ENCODE measurements at regions not wholly inside any gene's neighbourhood (a gene's known extent, or its start where the extent isn't known, plus 50 kb on each side); places are given as distances from the start of the nearest gene placed in this dataset.

DNA sequence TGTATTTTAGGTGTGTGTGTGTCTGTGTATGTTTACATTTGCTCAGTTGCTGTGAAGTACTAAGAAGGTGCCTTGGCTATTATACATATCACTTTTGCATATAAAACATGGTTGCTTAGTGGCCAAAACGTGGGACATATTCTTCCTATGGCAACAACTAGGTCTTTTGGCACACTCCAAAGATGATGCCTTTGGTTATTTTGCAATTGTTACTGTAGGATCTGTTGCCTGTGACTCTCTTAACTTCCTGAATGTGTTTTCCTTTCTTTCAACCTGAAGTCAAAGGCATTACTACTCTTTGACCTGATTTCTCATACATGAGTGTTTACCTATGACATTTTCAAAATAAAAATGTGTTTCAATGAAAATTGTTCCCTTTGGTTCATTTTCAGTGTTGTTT is 160.5 kb downstream of the UBE2E3 start:
- no peaks in the 10 kb centered on the region for H3K4me1 ChIP-seq (ENCODE audit: control insufficient read depth in 1 of 2, insufficient read depth in 2 of 2, low read length in 2 of 2)
- H2AFZ ChIP-seq (ENCODE audit: insufficient read depth, low read length, poor library complexity): no peak overlapping the region
- no CpG with 5 or more reads among the region's 1 CpG for WGBS (ENCODE audit: extremely low coverage, insufficient coverage, insufficient read length)
- no peaks in the 10 kb centered on the region for H3K27me3 ChIP-seq (ENCODE audit: insufficient read depth, low read length)
- H3K4ac ChIP-seq (ENCODE audit: low read depth, low read length): no peak overlapping the region
- no peak overlapping the region for H2BK12ac ChIP-seq (ENCODE audit: low read length)
- no peak overlapping the region for H3K14ac ChIP-seq (ENCODE audit: low read length)
- H3K4me3 ChIP-seq (ENCODE audit: low read depth, low read length): no peak overlapping the region
- no peak overlapping the region for H3K27ac ChIP-seq (ENCODE audit: low read depth, low read length)
- H3K18ac ChIP-seq (ENCODE audit: low read length): no peak overlapping the region
- no peak overlapping the region for H2BK5ac ChIP-seq (ENCODE audit: low read depth, low read length, poor library complexity)
- no peak overlapping the region for H4K91ac ChIP-seq (ENCODE audit: low read depth, low read length)
- H2AK5ac ChIP-seq (ENCODE audit: low read length): no peak overlapping the region
- no peaks in the 10 kb centered on the region for H3K79me2 ChIP-seq (ENCODE audit: control insufficient read depth, insufficient read depth, low read length, poor library complexity)
- H3K9ac ChIP-seq (ENCODE audit: low read length): no peak overlapping the region
- no peak overlapping the region for H4K12ac ChIP-seq (ENCODE audit: low read depth, low read length)
- no peak overlapping the region for H4K8ac ChIP-seq (ENCODE audit: low read depth, low read length)
- H3K79me1 ChIP-seq (ENCODE audit: low read length): no peaks in the 10 kb centered on the region
- DNase-seq: no peak
- H3K36me3 ChIP-seq (ENCODE audit: control insufficient read depth in 1 of 2, insufficient read depth in 2 of 2, low read length in 2 of 2): no peaks in the 10 kb centered on the region
- no peak overlapping the region for H3K23ac ChIP-seq (ENCODE audit: low read length)
- no peak overlapping the region for H2BK120ac ChIP-seq (ENCODE audit: insufficient read depth, low read length, poor library complexity)
- H3K4me2 ChIP-seq (ENCODE audit: low read length): no peak overlapping the region
- H3K9me3 ChIP-seq (ENCODE audit: insufficient read depth, low read depth, low read length): no peaks in the 10 kb centered on the region

DNA sequence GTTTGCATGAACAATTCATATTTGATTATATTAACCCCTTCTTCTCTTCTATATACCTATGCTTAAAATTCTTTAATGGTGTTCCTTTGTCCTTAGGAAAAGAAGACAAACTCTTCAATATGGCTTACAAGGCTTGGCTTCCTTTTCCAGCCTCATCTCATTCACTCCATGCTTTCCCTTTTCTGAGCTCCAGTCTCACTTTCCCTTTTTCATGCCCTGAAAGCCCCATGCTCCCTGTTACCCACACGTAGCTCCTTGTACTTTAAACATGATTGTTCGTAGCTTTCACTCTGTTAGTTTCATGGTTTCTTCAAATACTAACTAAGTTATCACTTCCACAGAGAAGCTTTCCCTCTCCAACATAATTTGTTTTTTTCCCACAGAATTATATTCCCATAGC is 161.3 kb downstream of the UBE2E3 start:
- no peak overlapping the region for H4K12ac ChIP-seq (ENCODE audit: low read depth, low read length)
- no peak overlapping the region for H3K14ac ChIP-seq (ENCODE audit: low read length)
- H3K79me1 ChIP-seq (ENCODE audit: low read length): no peaks in the 10 kb centered on the region
- H3K27me3 ChIP-seq (ENCODE audit: insufficient read depth, low read length): no peaks in the 10 kb centered on the region
- no peak overlapping the region for H2AK5ac ChIP-seq (ENCODE audit: low read length)
- no peak overlapping the region for H2BK5ac ChIP-seq (ENCODE audit: low read depth, low read length, poor library complexity)
- no peak overlapping the region for H3K4me3 ChIP-seq (ENCODE audit: low read depth, low read length)
- H2BK120ac ChIP-seq (ENCODE audit: insufficient read depth, low read length, poor library complexity): no peak overlapping the region
- no peaks in the 10 kb centered on the region for H3K36me3 ChIP-seq (ENCODE audit: control insufficient read depth in 1 of 2, insufficient read depth in 2 of 2, low read length in 2 of 2)
- DNase-seq: no peak
- no peaks in the 10 kb centered on the region for H3K4me1 ChIP-seq (ENCODE audit: control insufficient read depth in 1 of 2, insufficient read depth in 2 of 2, low read length in 2 of 2)
- H2AFZ ChIP-seq (ENCODE audit: insufficient read depth, low read length, poor library complexity): no peak overlapping the region
- H2BK12ac ChIP-seq (ENCODE audit: low read length): no peak overlapping the region
- H3K23ac ChIP-seq (ENCODE audit: low read length): no peak overlapping the region
- no peaks in the 10 kb centered on the region for H3K9me3 ChIP-seq (ENCODE audit: insufficient read depth, low read depth, low read length)
- no peak overlapping the region for H3K27ac ChIP-seq (ENCODE audit: low read depth, low read length)
- no peak overlapping the region for H3K4me2 ChIP-seq (ENCODE audit: low read length)
- H4K91ac ChIP-seq (ENCODE audit: low read depth, low read length): no peak overlapping the region
- WGBS (ENCODE audit: extremely low coverage, insufficient coverage, insufficient read length): no CpG with 5 or more reads among the region's 2 CpGs
- no peak overlapping the region for H4K8ac ChIP-seq (ENCODE audit: low read depth, low read length)
- H3K4ac ChIP-seq (ENCODE audit: low read depth, low read length): no peak overlapping the region
- H3K18ac ChIP-seq (ENCODE audit: low read length): no peak overlapping the region
- H3K79me2 ChIP-seq (ENCODE audit: control insufficient read depth, insufficient read depth, low read length, poor library complexity): no peaks in the 10 kb centered on the region
- H3K9ac ChIP-seq (ENCODE audit: low read length): no peak overlapping the region

DNA sequence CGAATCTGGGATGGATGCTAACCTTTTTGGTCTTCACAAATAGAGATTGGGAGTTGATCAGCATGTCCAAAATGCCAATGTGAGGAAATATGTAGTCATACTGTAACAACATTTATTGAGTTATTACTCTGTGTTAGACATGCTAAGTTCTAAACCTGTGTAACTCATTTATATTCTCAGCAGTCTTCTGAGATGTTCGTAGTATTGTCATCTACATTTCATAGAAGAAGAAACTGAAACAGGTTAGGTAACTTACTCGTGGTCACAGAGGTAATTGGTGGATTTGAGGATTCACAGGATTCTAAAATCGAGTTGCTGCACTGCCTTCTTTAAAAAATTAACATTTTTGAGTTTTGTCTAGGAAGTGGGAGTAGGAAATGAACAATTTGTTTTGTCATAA is 162.1 kb downstream of the UBE2E3 start:
- Histone ChIP-seq H4K12ac (ENCODE audit: low read depth, low read length) (no peak overlapping the region), H3K27me3 (ENCODE audit: insufficient read depth, low read length) (no peaks in the 10 kb centered on the region), H3K4me3 (ENCODE audit: low read depth, low read length) (no peak overlapping the region), H4K91ac (ENCODE audit: low read depth, low read length) (no peak overlapping the region), H3K4me1 (ENCODE audit: control insufficient read depth in 1 of 2, insufficient read depth in 2 of 2, low read length in 2 of 2) (no peaks in the 10 kb centered on the region), H3K9ac (ENCODE audit: low read length) (no peak overlapping the region), H3K79me1 (ENCODE audit: low read length) (no peaks in the 10 kb centered on the region), H3K4me2 (ENCODE audit: low read length) (no peak overlapping the region), H3K14ac (ENCODE audit: low read length) (no peak overlapping the region), H2AFZ (ENCODE audit: insufficient read depth, low read length, poor library complexity) (no peak overlapping the region), H3K23ac (ENCODE audit: low read length) (no peak overlapping the region), H3K79me2 (ENCODE audit: control insufficient read depth, insufficient read depth, low read length, poor library complexity) (no peaks in the 10 kb centered on the region), H3K18ac (ENCODE audit: low read length) (no peak overlapping the region), H4K8ac (ENCODE audit: low read depth, low read length) (no peak overlapping the region), H2BK5ac (ENCODE audit: low read depth, low read length, poor library complexity) (no peak overlapping the region), H2BK12ac (ENCODE audit: low read length) (no peak overlapping the region), H3K27ac (ENCODE audit: low read depth, low read length) (no peak overlapping the region), H2AK5ac (ENCODE audit: low read length) (no peak overlapping the region), H3K4ac (ENCODE audit: low read depth, low read length) (no peak overlapping the region), H2BK120ac (ENCODE audit: insufficient read depth, low read length, poor library complexity) (no peak overlapping the region), H3K36me3 (ENCODE audit: control insufficient read depth in 1 of 2, insufficient read depth in 2 of 2, low read length in 2 of 2) (no peaks in the 10 kb centered on the region), H3K9me3 (ENCODE audit: insufficient read depth, low read depth, low read length) (no peaks in the 10 kb centered on the region)
- no CpG with 5 or more reads among the region's 4 CpGs for WGBS (ENCODE audit: extremely low coverage, insufficient coverage, insufficient read length)
- DNase-seq: no peak

DNA sequence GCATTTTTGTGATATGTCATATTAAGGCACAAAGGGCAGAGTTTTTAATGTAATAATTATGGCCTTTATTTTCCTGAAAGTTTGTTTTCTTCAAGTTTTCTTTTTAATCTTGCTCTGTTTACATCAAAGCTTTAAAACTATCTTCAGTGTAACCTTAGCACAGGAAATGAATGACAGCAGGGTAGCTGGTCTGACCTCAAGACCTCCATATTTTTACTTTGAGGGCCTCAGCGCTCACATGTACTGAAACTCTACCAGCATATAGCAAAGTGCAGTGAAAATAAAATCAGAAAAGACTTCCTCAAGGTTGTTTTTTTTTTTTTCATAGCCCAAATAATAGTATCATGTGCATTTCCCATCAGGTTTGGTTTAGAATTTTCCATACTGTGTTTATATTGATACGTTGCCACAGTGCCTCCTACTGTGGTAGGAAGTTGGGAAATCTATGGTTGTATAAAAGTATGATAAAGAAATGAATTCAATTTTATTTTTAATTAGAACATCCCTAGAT is 163.4 kb downstream of the UBE2E3 start:
- Histone ChIP-seq H3K23ac (ENCODE audit: low read length) (no peak overlapping the region), H3K9ac (ENCODE audit: low read length) (no peak overlapping the region), H2AFZ (ENCODE audit: insufficient read depth, low read length, poor library complexity) (no peak overlapping the region), H3K4me1 (ENCODE audit: control insufficient read depth in 1 of 2, insufficient read depth in 2 of 2, low read length in 2 of 2) (no peaks in the 10 kb centered on the region), H4K12ac (ENCODE audit: low read depth, low read length) (no peak overlapping the region), H3K18ac (ENCODE audit: low read length) (no peak overlapping the region), H4K91ac (ENCODE audit: low read depth, low read length) (no peak overlapping the region), H3K27ac (ENCODE audit: low read depth, low read length) (no peak overlapping the region), H2BK12ac (ENCODE audit: low read length) (no peak overlapping the region), H3K79me2 (ENCODE audit: control insufficient read depth, insufficient read depth, low read length, poor library complexity) (no peaks in the 10 kb centered on the region), H3K36me3 (ENCODE audit: control insufficient read depth in 1 of 2, insufficient read depth in 2 of 2, low read length in 2 of 2) (no peaks in the 10 kb centered on the region), H4K8ac (ENCODE audit: low read depth, low read length) (no peak overlapping the region), H3K9me3 (ENCODE audit: insufficient read depth, low read depth, low read length) (no peaks in the 10 kb centered on the region), H3K4me2 (ENCODE audit: low read length) (no peak overlapping the region), H2AK5ac (ENCODE audit: low read length) (no peak overlapping the region), H2BK120ac (ENCODE audit: insufficient read depth, low read length, poor library complexity) (no peak overlapping the region), H3K79me1 (ENCODE audit: low read length) (no peaks in the 10 kb centered on the region), H3K14ac (ENCODE audit: low read length) (no peak overlapping the region), H3K4ac (ENCODE audit: low read depth, low read length) (no peak overlapping the region), H2BK5ac (ENCODE audit: low read depth, low read length, poor library complexity) (no peak overlapping the region), H3K27me3 (ENCODE audit: insufficient read depth, low read length) (no peaks in the 10 kb centered on the region), H3K4me3 (ENCODE audit: low read depth, low read length) (no peak overlapping the region)
- WGBS (ENCODE audit: extremely low coverage, insufficient coverage, insufficient read length): no CpG with 5 or more reads among the region's 2 CpGs
- no peak for DNase-seq
